Fibroblast of gingiva (primary cell): ENCODE measurements at regions not wholly inside any gene's neighbourhood (a gene's known extent, or its start where the extent isn't known, plus 50 kb on each side); places are given as distances from the start of the nearest gene placed in this dataset.

Experiments used
- DNase-seq: peaks from one replicate; pipeline ENCODE4 v3.0.0-alpha.2; 2011; ENCODE audit warnings: low read depth

DNA sequence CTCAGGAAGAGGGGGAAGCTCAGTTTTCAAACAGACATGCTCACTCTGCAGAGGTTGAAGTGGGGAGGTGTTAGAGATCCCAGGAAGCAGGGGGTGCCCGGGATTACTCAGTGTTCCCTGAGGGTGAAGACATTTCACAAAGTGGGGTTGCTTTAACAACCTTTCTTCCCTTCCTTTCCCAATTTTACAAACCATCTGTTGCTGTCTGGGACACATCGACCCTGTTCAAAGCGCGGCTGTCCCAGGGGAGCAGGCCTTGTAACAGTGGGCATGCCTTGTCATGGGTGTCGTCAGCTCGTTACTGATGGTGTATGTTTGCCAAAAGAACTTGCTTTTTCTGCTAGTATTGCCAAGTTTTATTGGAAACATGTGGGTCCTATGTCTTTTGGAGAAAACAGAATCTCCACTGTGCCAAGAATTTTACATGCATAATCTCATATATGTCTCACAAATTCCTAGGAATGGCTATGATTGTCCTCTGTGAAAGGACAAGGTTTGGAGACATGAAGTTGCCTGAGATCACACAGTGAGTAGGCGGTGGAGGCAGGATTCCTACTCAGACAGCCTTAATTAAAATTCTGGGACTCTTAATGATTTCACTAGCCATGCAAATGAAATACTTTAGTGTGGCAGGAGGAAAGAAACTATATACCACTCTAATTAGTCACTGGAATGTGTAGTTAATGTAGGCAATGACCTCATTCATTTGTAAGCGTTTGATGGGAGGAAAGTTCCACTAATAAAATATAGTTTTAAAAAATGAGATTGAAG, 198.9 kb downstream of the NXNL2 start:
- DNase-seq: peak; percentile 98

DNA sequence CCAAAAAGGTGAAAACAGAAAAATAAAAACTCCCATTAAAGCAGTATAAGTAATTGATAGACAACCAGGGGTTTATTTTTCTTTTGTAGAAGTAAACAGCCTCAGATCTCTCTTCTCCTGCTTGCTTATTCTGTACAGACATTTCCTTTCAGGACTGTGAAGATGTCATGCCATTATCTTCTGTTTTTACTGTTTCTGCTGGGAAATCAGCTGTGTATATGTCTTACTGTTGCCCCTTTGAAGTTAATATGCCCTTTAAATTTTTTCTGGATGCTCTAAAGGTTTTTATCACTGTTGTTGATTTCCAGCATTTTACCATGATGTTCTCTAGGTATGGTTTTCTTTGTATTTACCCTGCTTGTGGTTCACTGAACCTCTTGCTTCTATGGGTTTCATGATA, 199.5 kb downstream of the NXNL2 start:
- no peak for DNase-seq

GRCh38 chr9:88736136-88736637, 201.2 kb downstream of the NXNL2 start:
- peak; percentile 88 for DNase-seq

GRCh38 chr9:88737031-88737430, 202.1 kb downstream of the NXNL2 start:
- peak; percentile 93 for DNase-seq

DNA sequence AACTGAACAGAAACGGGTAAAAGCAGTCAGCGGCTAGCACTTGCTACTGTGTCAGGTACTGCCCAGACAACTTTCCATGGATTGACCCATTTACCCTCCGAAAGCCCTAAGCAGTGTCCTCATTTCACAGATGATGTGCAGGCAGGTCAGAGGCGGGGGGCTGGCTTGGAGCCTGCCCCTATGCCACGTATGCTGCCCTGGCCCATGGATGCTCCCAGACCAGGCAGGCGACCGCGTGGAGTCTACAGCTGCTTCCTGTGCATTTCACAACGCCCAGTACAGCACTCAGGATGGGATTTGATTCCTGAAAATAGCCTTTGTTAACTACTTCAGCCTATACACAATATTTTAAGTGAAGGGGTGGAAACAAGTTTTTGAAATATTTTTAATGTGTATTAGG, 202.9 kb downstream of the NXNL2 start:
- no peak for DNase-seq

GRCh38 chr9:88738709-88739108, 203.7 kb downstream of the NXNL2 start:
- DNase-seq: peak; percentile 89

DNA sequence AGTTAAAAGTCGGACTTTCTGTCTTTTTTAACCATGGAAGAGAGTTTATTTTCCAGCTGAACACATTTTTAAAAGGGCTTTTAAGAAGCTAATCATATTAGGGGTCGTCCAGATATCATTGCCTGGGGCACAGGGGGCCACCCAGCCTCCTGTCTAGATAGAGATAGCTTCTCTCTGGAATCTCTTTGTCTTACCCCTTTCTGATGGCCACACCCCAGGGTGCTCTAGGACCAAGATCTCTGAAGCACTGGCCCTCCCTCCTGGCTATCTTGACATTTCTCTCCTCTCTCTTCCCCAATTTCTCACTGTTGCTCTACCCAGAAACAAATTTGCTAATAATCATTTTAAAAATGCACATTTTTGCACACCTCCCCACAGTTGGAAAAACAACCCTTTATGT, 204.4 kb downstream of the NXNL2 start:
- DNase-seq: no peak

- DNase-seq: no peak
These were observed 205.9 kb downstream of the NXNL2 start for GRCh38 chr9:88740844-88741243.

- DNase-seq: no peak
These were observed 206.4 kb downstream of the NXNL2 start for GRCh38 chr9:88741335-88741734.

- DNase-seq: peak; percentile 93
These were observed 207.5 kb downstream of the NXNL2 start for GRCh38 chr9:88742483-88742882.

GRCh38 chr9:88742905-88743304, 207.9 kb downstream of the NXNL2 start:
- DNase-seq: no peak

- DNase-seq: peak; percentile 94
These were observed 210.5 kb downstream of the NXNL2 start for GRCh38 chr9:88745276-88746001.

DNA sequence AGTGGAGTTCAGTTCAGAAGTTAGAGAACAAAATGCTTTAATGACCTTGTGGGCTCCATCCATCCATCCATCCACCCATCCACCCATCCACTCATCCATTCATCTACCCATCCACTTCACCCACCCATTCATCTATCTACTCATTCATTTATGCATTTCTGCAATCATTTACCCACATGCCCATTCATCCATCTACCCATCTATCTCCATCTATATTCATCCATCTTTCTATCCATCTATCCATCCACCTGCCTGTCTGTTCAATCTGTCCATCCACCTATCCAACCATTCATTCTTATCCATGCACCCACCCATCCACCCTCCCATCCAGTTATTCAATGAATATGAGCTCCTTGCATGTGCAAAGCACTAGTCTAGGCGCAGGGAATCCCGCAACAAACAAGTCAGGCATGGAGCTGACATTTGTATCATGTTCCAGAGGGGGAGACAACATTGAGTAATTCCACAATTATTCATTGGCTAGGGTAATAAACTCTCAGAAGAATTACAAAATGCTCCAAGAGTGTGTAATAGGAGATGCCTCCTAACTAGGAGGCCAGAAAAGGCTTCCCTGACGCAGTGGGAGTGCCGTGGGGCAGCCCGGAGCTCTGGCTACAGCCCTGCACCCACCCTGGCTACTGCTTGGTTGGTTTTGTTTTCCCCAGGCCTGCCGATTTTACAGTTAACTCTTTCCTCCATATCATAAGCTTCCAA, 211.2 kb downstream of the NXNL2 start:
- DNase-seq: peak; percentile 94

GRCh38 chr9:88746743-88747398, 211.9 kb downstream of the NXNL2 start:
- no peak for DNase-seq

DNA sequence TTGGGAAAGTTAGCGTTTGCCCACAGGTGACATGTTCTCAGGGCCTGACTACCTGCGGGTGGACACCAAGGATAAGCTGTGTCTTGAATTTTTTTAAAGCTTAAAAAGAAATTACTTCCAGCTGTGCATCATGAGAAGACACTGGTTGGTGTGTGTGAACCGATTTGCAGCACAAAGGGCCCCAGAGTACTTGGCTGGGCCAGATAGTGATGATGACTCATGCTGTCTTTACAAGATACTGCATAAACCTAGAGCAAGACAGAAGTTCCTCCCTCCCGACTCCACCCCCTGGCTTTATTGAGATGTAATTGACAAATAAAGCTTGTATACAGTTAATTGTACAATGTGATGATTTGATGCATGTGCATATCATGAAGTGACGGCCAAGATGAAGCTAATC, 212.8 kb downstream of the NXNL2 start:
- DNase-seq: peak; percentile 91

DNA sequence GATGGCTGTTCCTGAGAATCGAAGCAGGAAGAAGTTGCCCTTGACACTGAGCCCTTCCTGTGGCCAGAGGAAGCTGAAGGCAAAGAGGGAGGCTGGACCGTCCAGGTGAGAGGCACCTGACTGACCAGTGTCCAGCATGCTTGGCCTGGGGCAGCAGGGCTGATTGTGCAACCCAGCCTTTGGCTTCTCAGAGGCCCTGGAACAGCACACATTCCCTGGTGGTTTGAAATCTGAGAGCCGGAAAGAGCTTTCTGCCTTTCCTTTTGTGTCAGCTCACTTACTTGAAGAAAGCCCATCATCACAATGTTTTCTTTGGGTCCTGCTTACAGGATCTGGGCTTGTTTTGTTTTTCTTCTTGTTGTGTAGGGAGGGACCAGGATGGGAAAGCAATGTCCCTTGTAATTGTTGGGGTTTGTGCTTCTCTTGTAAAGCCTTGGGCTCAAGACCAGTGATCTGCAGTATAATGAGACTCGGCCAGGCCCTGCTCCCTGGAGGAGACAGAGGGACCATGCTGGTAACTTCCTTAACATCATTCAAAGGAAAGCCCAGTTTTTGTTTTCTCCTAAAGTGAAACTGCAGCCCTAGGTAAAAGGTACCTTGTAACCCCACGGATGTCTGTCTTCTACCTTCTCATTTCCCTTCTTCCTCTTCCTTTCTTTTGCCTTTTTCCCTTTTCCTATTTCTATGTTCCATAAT, 213.7 kb downstream of the NXNL2 start:
- peak; percentile 89 for DNase-seq

DNA sequence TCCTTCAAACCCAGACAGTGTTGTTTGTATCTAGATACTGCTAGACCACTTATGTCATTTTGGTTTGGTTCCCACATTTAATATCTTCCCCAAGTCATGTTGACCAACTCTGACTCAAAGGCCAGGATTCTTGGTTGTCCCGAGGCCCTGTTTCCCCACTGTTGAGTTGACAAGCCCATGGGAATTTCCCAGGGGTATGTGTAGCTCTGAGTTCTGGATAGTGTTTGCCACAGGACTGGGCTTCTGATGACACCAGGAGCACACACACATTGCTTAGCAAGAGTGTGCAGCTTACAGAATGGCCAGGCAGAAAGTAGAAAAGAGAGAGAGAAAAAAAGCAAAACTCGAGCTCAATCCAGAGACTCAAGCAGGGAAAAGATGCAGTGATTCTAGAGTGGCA, 214.4 kb downstream of the NXNL2 start:
- DNase-seq: peak; percentile 37

- DNase-seq: no peak
These were observed 215.9 kb downstream of the NXNL2 start for GRCh38 chr9:88750832-88751360.

- DNase-seq: no peak
These were observed 216.8 kb downstream of the NXNL2 start for GRCh38 chr9:88751781-88752180.

GRCh38 chr9:88753691-88754367, 218.9 kb downstream of the NXNL2 start:
- no peak for DNase-seq

- no peak for DNase-seq
These were observed 219.5 kb downstream of the NXNL2 start for GRCh38 chr9:88754452-88754851.
